Suprapubic skin (tissue), 4 donors: ENCODE measurements at regions not wholly inside any gene's neighbourhood (a gene's known extent, or its start where the extent isn't known, plus 50 kb on each side); places are given as distances from the start of the nearest gene placed in this dataset.

Experiments used
- DNase-seq, 2 donors: peaks; one replicate each; pipeline ENCODE4 v3.0.0-alpha.2; 2019; ENCODE audit warnings: low spot score in 2 of 2
- H3K27ac ChIP-seq: fragments of 200-600 bp; sonication (generic); one replicate; pipeline ENCODE4 v1.5.1; 2019
- H3K27me3 ChIP-seq: fragments of 200-600 bp; sonication (generic); one replicate; pipeline ENCODE4 v1.5.1; 2019
- H3K36me3 ChIP-seq: fragments of 200-600 bp; sonication (generic); one replicate; pipeline ENCODE4 v1.5.1; 2019
- H3K4me1 ChIP-seq: fragments of 200-600 bp; sonication (generic); one replicate; pipeline ENCODE4 v1.5.1; 2019
- H3K4me3 ChIP-seq: fragments of 200-600 bp; sonication (generic); one replicate; pipeline ENCODE4 v1.5.1; 2019; ENCODE audit warnings: mild to moderate bottlenecking
- H3K9me3 ChIP-seq: fragments of 200-600 bp; sonication (generic); one replicate; pipeline ENCODE4 v1.5.1; 2019
- CTCF ChIP-seq, 2 donors: fragments of 200-600 bp in 1 of 2; fragments of 450-650 bp in 1 of 2; sonication (generic) in 1 of 2; IDR thresholded peaks; one replicate each; pipeline ENCODE4 v1.5.1; 2016 to 2019; ENCODE audit warnings: antibody characterized with exemption in 2 of 2, mild to moderate bottlenecking in 1 of 2, moderate library complexity in 1 of 2
- EP300 ChIP-seq: sonication (generic); formaldehyde crosslinking; IDR thresholded peaks from one replicate; pipeline ENCODE4 v1.6.1; 2017; ENCODE audit warnings: antibody characterized with exemption
- POLR2A ChIP-seq, 2 donors: fragments of 450-650 bp; IDR thresholded peaks; one replicate each; pipeline ENCODE4 v1.6.1; 2017; ENCODE audit warnings: antibody characterized with exemption in 2 of 2, mild to moderate bottlenecking in 2 of 2, moderate library complexity in 2 of 2
- POLR2AphosphoS5 ChIP-seq, 3 donors: sonication (generic); formaldehyde crosslinking; IDR thresholded peaks; one replicate each; pipeline ENCODE4 v1.6.1; 2017; ENCODE audit warnings: antibody characterized with exemption in 3 of 3
- WGBS: methylation state at CpG from one replicate; pipeline ENCODE4 v1.1.5; 2018; 5-methylcytosine and 5-hydroxymethylcytosine counted together

- no peaks in the 10 kb centered on the region for H3K36me3 ChIP-seq
- no peak overlapping the region for H3K4me3 ChIP-seq
- no peak for DNase-seq
- no peaks in the 10 kb centered on the region for H3K4me1 ChIP-seq
- 91% methylated on average over 2 of the region's 2 CpGs for WGBS
- H3K27ac ChIP-seq = no peak overlapping the region
- TF ChIP-seq CTCF (IDR thresholded peaks at IDR 0.05) = no peak
- no peak for TF ChIP-seq EP300
- no peak for TF ChIP-seq POLR2A (IDR thresholded peaks at IDR 0.05)
- no peak for TF ChIP-seq POLR2AphosphoS5 (IDR thresholded peaks at IDR 0.05)
- no peaks in the 10 kb centered on the region for H3K9me3 ChIP-seq
- H3K27me3 ChIP-seq = no peaks in the 10 kb centered on the region
Observed at GRCh38 chr3:103660810-103661209, 1226.0 kb downstream of the ZPLD1 start.

GRCh38 chr3:103662591-103662990 lies 1227.8 kb downstream of the ZPLD1 start:
- Histone ChIP-seq H3K36me3 (no peaks in the 10 kb centered on the region), H3K9me3 (no peaks in the 10 kb centered on the region), H3K27me3 (no peaks in the 10 kb centered on the region), H3K27ac (no peak overlapping the region), H3K4me3 (no peak overlapping the region), H3K4me1 (no peaks in the 10 kb centered on the region)
- TF ChIP-seq POLR2AphosphoS5 (IDR thresholded peaks at IDR 0.05) (no peak), CTCF (IDR thresholded peaks at IDR 0.05) (no peak), POLR2A (IDR thresholded peaks at IDR 0.05) (no peak), EP300 (no peak)
- 96% methylated on average over 3 of the region's 3 CpGs for WGBS
- DNase-seq = no peak

GRCh38 chr3:103672346-103672745 lies 1237.5 kb downstream of the ZPLD1 start:
- WGBS = 30% methylated on average over 2 of the region's 2 CpGs
- H3K27me3 ChIP-seq = no peaks in the 10 kb centered on the region
- TF ChIP-seq POLR2A (IDR thresholded peaks at IDR 0.05) = no peak
- no peak for TF ChIP-seq CTCF (IDR thresholded peaks at IDR 0.05)
- TF ChIP-seq POLR2AphosphoS5 (IDR thresholded peaks at IDR 0.05) = no peak
- TF ChIP-seq EP300 = no peak
- no peak overlapping the region for H3K27ac ChIP-seq
- H3K36me3 ChIP-seq = no peaks in the 10 kb centered on the region
- DNase-seq = no peak
- no peak overlapping the region for H3K4me3 ChIP-seq
- H3K9me3 ChIP-seq = no peaks in the 10 kb centered on the region
- no peaks in the 10 kb centered on the region for H3K4me1 ChIP-seq

- Histone ChIP-seq H3K27ac (no peak overlapping the region), H3K36me3 (no peaks in the 10 kb centered on the region), H3K9me3 (no peaks in the 10 kb centered on the region), H3K4me3 (no peak overlapping the region), H3K27me3 (no peaks in the 10 kb centered on the region), H3K4me1 (no peaks in the 10 kb centered on the region)
- TF ChIP-seq CTCF (IDR thresholded peaks at IDR 0.05) (no peak), POLR2AphosphoS5 (IDR thresholded peaks at IDR 0.05) (no peak), EP300 (no peak), POLR2A (IDR thresholded peaks at IDR 0.05) (no peak)
- 59% methylated on average over 4 of the region's 4 CpGs for WGBS
- DNase-seq = no peak
Observed at GRCh38 chr3:103684904-103685303, 1250.1 kb downstream of the ZPLD1 start.

- Histone ChIP-seq H3K4me3 (no peak overlapping the region), H3K27me3 (no peaks in the 10 kb centered on the region), H3K36me3 (no peaks in the 10 kb centered on the region), H3K27ac (no peak overlapping the region), H3K9me3 (peaks cover 7% of the 10 kb centered on the region), H3K4me1 (no peaks in the 10 kb centered on the region)
- no peak for TF ChIP-seq EP300
- TF ChIP-seq POLR2AphosphoS5 (IDR thresholded peaks at IDR 0.05) = no peak
- TF ChIP-seq POLR2A (IDR thresholded peaks at IDR 0.05) = no peak
- TF ChIP-seq CTCF (IDR thresholded peaks at IDR 0.05) = no peak
- no peak for DNase-seq
- WGBS = 0% methylated on average over 1 of the region's 1 CpG
Observed at GRCh38 chr3:103685939-103686338, 1251.1 kb downstream of the ZPLD1 start.
